ENCODE measurements at regions not wholly inside any gene's neighbourhood (a gene's known extent, or its start where the extent isn't known, plus 50 kb on each side); places are given as distances from the start of the nearest gene placed in this dataset.
"Not testable (repeated sequence)": the region's sequence is repeated elsewhere in the genome, so short reads cannot be mapped to it uniquely, and the experiment has no call there.

DNA sequence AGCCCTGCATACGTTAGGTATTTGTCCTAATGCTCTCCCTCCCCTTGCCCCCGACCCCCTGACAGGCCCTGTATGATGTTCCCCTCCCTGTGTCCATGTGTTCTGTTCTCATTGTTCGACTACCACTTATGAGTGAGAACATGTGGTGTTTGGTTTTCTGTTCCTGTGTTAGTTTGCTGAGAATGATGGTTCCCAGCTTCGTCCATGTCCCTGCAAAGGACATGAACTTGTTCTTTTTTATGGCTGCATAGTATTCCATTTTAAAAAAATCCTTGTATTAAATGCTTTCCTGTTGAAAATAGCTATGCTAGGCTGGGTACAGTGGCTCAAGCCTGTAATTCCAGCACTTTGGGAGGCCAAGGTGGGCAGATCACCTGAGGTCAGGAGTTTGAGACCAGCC, 232.2 kb downstream of the RPLP1 start:
- not testable (repeated sequence) for H3K4me3 ChIP-seq (ENCODE audit: low read length); H3K4me1 ChIP-seq (ENCODE audit: insufficient read depth, low read length); H3K27me3 ChIP-seq (ENCODE audit: insufficient read depth, low read length)
- H3K9me3 ChIP-seq (ENCODE audit: low read depth, low read length) = peaks cover 12% of the 10 kb centered on the region

DNA sequence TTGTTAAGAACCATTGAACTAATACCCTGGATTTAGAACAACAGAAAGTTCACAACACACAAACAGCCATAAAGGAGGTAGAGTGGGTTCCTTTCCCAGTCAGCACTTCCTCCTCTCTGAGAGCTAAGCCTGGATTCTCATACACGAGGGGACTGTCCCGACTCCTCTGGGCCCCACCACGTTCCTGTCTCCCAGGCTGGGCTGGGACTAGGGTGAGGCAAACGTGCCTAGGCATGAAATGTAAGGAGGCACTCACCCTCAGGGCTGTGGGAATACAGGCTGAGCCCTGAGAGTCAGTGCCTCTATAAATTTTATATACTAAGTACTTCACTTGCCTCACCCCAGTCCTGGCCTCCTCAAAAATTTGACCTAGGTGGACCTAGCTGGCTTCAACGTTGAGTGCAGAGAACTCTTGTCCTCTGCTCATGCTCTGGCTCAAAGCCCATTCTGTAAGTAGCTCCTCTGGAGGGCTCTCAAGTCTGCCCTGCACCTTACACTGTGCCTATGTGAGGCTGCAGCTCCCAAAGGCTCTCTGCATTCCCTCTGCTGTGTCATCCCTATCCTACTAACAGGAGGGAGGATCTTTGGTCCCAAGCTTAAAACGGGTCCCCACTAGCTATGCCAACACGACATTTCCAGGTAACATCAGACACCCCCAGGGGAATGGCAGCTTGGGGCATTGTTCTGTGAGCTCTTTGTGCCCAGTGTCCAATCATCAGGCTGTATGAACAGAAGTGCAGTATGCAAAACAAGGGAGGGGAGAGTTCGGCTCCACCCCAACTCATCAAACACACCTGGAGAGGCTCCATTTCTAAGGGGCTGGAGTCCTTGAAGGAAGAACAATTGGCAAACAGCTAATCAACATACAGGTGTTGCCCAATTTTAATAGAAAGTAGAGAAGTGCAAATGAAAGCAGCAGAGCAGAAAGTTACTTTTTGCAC, 233.2 kb downstream of the RPLP1 start:
- Histone ChIP-seq H3K9me3 (ENCODE audit: low read depth, low read length) (peaks cover 12% of the 10 kb centered on the region), H3K4me1 (ENCODE audit: insufficient read depth, low read length) (peaks cover 1% of the 10 kb centered on the region), H3K4me3 (ENCODE audit: low read length) (no peak overlapping the region), H3K27me3 (ENCODE audit: insufficient read depth, low read length) (no peaks in the 10 kb centered on the region)

DNA sequence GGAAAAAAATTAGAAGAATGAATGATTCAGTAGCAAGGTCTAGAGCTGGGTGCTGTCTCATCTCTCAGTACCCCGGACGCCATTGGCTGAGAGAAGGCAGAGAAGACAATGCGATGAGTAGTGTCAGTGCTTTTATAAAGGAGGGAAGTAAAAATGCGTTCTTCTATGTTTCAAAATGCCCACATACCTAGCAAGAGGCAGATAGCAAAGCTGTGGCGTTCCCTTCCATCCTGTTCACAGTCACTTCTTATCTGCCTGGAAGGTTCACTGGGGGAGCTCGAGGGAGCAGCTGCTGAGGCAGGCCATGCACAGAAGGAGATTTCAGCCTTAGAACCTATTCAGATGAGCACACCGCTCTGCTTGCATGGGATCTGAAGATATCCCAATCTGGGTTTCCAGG, 234.0 kb downstream of the RPLP1 start:
- Histone ChIP-seq H3K9me3 (ENCODE audit: low read depth, low read length) (peaks cover 12% of the 10 kb centered on the region), H3K4me1 (ENCODE audit: insufficient read depth, low read length) (peaks cover 10% of the 10 kb centered on the region), H3K4me3 (ENCODE audit: low read length) (no peak overlapping the region), H3K27me3 (ENCODE audit: insufficient read depth, low read length) (no peaks in the 10 kb centered on the region)

GRCh38 chr15:69689133-69689532, 236.5 kb downstream of the RPLP1 start:
- H3K4me3 ChIP-seq (ENCODE audit: low read length) = no peak overlapping the region

GRCh38 chr15:69691307-69692015, 238.8 kb downstream of the RPLP1 start:
- Histone ChIP-seq H3K9me3 (ENCODE audit: low read depth, low read length) (peaks cover 12% of the 10 kb centered on the region), H3K4me3 (ENCODE audit: low read length) (no peak overlapping the region), H3K4me1 (ENCODE audit: insufficient read depth, low read length) (peaks cover 28% of the 10 kb centered on the region), H3K27me3 (ENCODE audit: insufficient read depth, low read length) (no peaks in the 10 kb centered on the region)

More at GRCh38 chr15:69689133-69689532, 236.5 kb downstream of the RPLP1 start:
- peaks cover 26% of the 10 kb centered on the region for H3K4me1 ChIP-seq (ENCODE audit: insufficient read depth, low read length)
- H3K9me3 ChIP-seq (ENCODE audit: low read depth, low read length) = peaks cover 12% of the 10 kb centered on the region
- no peaks in the 10 kb centered on the region for H3K27me3 ChIP-seq (ENCODE audit: insufficient read depth, low read length)

DNA sequence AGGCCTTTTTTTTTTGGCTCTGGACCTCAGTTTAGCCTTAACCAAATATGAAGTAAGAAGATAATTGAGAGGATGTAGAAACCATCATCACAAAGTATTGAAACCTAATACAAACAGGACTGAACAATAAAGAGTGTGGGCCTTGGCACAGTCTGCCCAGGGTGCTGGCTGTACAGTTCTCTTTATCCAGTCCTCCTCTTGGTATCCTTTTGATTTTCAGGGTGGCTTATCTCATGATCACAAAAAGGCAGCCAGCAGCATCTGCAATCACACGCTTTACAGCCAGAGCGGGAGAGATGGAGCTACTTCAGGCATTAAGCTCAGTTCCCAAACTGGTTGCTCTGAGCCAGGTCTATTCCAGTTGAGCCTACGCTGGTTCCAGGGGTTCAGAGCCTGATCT, 239.7 kb downstream of the RPLP1 start:
- Histone ChIP-seq H3K27me3 (ENCODE audit: insufficient read depth, low read length) (no peaks in the 10 kb centered on the region), H3K4me1 (ENCODE audit: insufficient read depth, low read length) (peaks cover 37% of the 10 kb centered on the region), H3K4me3 (ENCODE audit: low read length) (no peak overlapping the region), H3K9me3 (ENCODE audit: low read depth, low read length) (peaks cover 12% of the 10 kb centered on the region)

DNA sequence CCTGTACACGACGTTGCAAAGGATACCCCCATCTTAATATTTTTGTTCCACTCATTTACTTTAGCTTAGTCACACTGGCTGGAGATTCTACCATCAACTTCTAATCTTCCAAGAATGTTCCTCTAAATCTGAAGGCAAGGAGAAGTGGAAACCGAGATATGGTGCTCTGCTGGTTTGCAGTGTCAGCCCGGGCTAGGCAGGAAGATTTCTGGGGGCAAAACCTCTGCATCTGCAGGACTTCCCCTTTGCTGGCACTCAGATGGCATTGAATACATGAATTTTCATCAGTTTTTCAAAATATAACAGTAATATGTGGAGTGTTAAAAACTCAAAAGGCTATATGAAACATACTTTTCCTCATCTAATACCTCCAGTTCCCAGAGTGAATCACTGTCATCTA, 240.4 kb downstream of the RPLP1 start:
- Histone ChIP-seq H3K9me3 (ENCODE audit: low read depth, low read length) (peaks cover 12% of the 10 kb centered on the region), H3K4me1 (ENCODE audit: insufficient read depth, low read length) (peaks cover 44% of the 10 kb centered on the region), H3K27me3 (ENCODE audit: insufficient read depth, low read length) (no peaks in the 10 kb centered on the region), H3K4me3 (ENCODE audit: low read length) (no peak overlapping the region)

DNA sequence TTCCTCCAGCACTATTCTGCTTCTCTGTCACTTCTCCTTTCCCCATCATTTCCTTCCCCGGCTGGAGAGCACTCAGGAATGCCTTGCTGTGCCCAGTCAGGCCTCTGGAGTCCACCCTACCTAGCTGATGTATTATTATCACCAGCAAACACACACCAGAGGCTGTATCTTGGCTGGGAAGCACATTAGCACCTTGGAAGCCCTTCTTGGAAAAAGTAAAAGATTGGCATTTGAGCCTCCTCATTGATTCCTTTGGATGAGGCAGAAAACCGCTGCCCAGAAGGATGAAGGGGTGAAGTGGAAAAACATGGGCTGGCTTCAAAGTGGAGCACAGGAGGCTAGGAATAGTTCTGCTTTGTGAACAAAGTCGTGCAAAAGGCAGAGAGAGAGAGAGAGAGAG, 244.3 kb downstream of the RPLP1 start:
- H3K27me3 ChIP-seq (ENCODE audit: insufficient read depth, low read length) = no peaks in the 10 kb centered on the region
- H3K9me3 ChIP-seq (ENCODE audit: low read depth, low read length) = no peaks in the 10 kb centered on the region
- no peak overlapping the region for H3K4me3 ChIP-seq (ENCODE audit: low read length)
- peaks cover 37% of the 10 kb centered on the region for H3K4me1 ChIP-seq (ENCODE audit: insufficient read depth, low read length)

DNA sequence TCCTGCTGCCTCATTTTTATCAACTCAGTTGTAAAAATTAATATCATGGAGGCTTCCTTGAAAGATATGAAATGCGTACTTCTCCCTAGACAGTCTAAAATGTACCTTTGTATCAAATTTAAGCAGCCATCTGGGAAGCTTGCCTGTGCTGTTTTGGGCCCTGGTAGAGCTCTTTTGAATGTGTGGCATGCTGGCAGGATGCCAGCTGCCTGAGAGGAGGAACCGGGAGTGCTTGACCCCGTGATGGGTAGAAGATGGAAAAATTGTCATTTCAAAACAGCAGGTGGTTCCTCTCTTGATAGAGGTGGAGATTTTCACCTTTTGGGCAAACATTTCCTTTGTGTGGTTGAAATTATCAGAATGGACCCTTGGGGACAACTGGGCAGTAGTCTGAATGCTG, 245.3 kb downstream of the RPLP1 start:
- H3K9me3 ChIP-seq (ENCODE audit: low read depth, low read length) = no peaks in the 10 kb centered on the region
- H3K4me1 ChIP-seq (ENCODE audit: insufficient read depth, low read length) = peaks cover 27% of the 10 kb centered on the region
- no peak overlapping the region for H3K4me3 ChIP-seq (ENCODE audit: low read length)
- no peaks in the 10 kb centered on the region for H3K27me3 ChIP-seq (ENCODE audit: insufficient read depth, low read length)

GRCh38 chr15:69699096-69699495, 246.5 kb downstream of the RPLP1 start:
- H3K4me3 ChIP-seq (ENCODE audit: low read length) = no peak overlapping the region
- H3K27me3 ChIP-seq (ENCODE audit: insufficient read depth, low read length) = no peaks in the 10 kb centered on the region
- peaks cover 24% of the 10 kb centered on the region for H3K4me1 ChIP-seq (ENCODE audit: insufficient read depth, low read length)
- no peaks in the 10 kb centered on the region for H3K9me3 ChIP-seq (ENCODE audit: low read depth, low read length)

GRCh38 chr15:69700380-69700779, 247.8 kb downstream of the RPLP1 start:
- no peak overlapping the region for H3K4me3 ChIP-seq (ENCODE audit: low read length)
- peaks cover 24% of the 10 kb centered on the region for H3K4me1 ChIP-seq (ENCODE audit: insufficient read depth, low read length)
- no peaks in the 10 kb centered on the region for H3K9me3 ChIP-seq (ENCODE audit: low read depth, low read length)
- H3K27me3 ChIP-seq (ENCODE audit: insufficient read depth, low read length) = no peaks in the 10 kb centered on the region

DNA sequence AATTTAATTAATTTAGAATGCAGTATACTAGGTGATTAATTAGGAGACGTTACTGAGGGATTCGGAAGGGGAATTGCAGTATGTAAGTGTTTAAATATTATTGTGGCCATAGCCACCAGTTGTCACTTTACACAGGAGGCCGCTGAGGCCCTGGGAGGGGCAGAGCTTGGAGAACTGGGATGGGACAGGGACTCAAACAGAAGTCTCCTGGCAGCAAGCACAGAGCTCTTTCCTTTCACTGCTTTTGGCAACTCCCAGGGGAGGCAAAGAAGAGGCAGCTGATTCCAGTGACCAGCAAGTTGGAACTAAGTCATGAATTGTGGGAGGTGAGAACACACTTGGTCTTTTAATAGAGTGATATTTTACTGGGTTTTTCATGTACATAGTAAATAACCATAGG, 248.6 kb downstream of the RPLP1 start:
- Histone ChIP-seq H3K27me3 (ENCODE audit: insufficient read depth, low read length) (no peaks in the 10 kb centered on the region), H3K9me3 (ENCODE audit: low read depth, low read length) (no peaks in the 10 kb centered on the region), H3K4me1 (ENCODE audit: insufficient read depth, low read length) (peaks cover 24% of the 10 kb centered on the region), H3K4me3 (ENCODE audit: low read length) (no peak overlapping the region)

- Histone ChIP-seq H3K27me3 (ENCODE audit: insufficient read depth, low read length) (no peaks in the 10 kb centered on the region), H3K4me1 (ENCODE audit: insufficient read depth, low read length) (no peaks in the 10 kb centered on the region), H3K4me3 (ENCODE audit: low read length) (no peak overlapping the region), H3K9me3 (ENCODE audit: low read depth, low read length) (peaks cover 5% of the 10 kb centered on the region)
Observed at GRCh38 chr15:69703532-69704187, 251.0 kb downstream of the RPLP1 start.

DNA sequence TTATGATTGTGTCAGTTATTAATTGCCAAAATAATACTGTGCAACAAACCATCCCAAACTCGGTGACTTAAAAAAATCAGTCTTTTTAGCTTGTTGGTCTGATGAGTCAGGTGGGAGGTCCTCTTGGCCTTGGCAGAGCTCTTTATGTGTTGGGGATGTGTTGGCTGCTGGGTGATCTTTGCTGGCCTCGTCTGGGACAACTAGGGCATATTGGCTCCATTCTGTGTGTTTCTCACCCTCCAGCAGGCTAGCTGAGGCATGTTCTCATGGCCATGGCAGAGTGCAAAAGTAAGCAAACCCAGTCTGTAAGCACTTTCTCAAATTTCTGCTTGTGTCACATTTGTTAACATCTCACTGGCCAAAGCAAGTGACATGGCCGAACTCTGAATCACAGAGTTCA, 251.6 kb downstream of the RPLP1 start:
- Histone ChIP-seq H3K9me3 (ENCODE audit: low read depth, low read length) (peaks cover 5% of the 10 kb centered on the region), H3K4me1 (ENCODE audit: insufficient read depth, low read length) (no peaks in the 10 kb centered on the region), H3K27me3 (ENCODE audit: insufficient read depth, low read length) (no peaks in the 10 kb centered on the region), H3K4me3 (ENCODE audit: low read length) (no peak overlapping the region)

DNA sequence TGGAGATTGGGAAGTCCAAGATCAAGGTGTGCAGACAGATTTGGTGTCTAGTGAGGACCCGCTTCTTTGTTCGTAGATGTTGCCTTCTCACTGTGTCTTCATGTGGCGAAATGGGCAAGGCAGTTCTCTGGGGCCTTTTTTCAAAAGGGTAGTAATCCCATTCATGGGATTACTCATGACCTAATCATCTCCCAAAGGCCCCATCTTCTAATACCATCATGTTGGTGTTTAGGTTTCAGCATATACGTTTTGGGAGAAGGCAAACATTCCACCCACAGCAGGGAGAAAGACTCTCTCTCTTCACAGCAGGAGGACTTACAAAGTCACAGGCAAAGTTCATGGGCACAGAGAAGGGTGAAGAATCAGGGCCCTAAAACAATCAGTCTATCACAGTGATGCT, 252.1 kb downstream of the RPLP1 start:
- Histone ChIP-seq H3K9me3 (ENCODE audit: low read depth, low read length) (peaks cover 5% of the 10 kb centered on the region), H3K4me1 (ENCODE audit: insufficient read depth, low read length) (no peaks in the 10 kb centered on the region), H3K27me3 (ENCODE audit: insufficient read depth, low read length) (no peaks in the 10 kb centered on the region), H3K4me3 (ENCODE audit: low read length) (no peak overlapping the region)
